ENCODE measurements at regions not wholly inside any gene's neighbourhood (a gene's known extent, or its start where the extent isn't known, plus 50 kb on each side); places are given as distances from the start of the nearest gene placed in this dataset.

DNA sequence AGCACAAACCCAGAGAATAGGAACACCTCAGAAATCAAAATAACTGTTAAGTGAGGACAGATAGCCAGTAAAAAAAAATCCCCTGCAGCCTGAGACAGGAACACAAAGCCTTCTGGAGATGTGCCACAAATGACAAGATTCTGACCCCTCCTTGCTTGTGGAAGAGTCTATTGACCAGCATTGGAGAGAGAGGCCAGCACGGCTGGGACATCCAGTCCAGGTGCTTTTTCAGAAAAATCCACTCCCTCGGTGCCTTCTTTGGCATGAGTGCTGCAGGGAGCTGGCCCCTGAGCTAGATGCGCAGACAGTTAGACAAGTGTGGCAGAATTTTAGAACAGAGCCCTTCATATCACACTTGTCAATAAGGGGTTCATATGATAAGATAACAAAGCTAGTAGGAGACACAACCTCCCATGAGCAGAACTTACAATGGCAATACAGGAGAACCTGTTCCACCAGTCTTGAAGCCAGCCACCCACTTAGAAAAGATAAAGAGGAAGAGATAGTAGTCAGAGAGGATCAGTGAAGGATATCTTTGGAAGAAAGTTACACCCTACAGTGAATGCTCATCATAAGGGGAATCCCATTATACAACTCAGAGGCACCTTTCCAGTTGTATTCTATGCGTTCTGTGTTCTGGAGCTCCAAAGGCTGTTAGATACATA, 298.4 kb downstream of the TLE1 start:
- DNase-seq (ENCODE audit: low spot score): no peak

DNA sequence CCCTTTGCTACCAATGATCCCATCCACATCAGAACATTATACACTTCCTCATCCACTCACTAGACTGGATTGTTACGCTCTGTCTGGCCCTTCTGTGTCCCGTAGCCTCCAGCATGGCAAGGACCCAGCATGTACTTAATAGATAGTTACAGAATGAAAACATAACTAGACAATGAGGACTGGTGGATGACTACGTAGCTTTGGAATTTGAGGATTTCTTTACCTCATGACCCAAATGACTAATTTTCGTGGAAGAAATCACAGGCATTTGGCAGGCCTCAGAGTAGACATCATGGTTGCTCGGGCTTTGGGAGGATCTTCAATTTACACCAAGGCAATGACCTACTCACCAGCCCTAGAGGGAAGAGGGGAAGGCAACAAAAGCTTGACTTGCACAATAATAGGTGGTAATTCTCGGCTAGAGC, 299.8 kb downstream of the TLE1 start:
- DNase-seq (ENCODE audit: low spot score): no peak

DNA sequence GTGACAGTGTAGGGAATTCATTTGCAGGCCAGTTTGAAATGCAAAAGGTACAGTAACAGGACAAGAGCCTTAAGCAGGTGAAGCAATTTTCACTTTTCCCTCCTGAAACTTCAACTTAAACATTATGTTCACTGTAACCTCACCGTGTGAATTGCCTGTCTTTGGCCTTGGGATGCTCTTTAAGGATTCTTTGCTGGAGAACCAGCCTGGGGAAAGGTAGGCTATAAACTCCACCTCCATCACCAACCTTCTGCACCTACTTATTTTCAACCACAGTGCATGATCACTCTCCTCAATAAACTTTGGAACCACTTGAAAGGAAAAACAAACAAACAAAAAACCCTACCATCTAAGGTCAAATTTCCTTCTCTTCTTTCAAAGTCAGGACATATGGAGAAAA, 300.5 kb downstream of the TLE1 start:
- DNase-seq (ENCODE audit: low spot score): no peak

DNA sequence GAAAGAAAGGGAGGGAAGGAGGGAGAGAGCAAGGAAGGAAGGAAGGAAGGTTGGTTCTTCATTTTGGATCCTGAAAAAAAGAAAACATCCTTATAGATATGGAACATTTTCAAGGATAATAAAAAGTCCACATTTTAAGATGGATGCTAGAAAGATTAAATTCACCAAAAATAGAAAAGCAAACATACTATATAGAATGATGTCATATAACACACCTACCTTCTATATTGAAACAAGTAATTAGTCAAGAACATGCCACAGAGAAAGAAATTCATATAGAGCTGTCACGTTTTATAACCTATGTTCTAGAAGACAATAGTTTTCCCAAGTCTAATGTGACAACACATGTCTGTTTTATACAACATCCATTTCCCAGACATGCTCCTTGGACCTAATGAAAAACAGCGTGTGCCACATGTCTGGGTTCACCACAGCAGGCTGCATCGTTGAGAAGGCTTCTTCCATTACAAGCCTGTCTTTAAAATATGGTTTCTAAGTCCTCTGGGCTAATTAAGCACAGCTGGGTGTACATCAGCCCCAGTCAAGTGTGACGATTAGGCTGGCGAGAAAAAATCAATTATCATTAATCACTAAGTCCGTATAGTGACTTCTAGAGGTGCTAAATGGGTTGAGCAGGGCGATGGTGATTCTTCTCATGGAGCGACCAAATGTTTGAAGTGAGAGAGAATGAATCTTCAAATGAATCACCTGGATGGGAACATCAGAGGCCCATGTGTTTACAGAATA, 301.8 kb downstream of the TLE1 start:
- no peak for DNase-seq (ENCODE audit: low spot score)

DNA sequence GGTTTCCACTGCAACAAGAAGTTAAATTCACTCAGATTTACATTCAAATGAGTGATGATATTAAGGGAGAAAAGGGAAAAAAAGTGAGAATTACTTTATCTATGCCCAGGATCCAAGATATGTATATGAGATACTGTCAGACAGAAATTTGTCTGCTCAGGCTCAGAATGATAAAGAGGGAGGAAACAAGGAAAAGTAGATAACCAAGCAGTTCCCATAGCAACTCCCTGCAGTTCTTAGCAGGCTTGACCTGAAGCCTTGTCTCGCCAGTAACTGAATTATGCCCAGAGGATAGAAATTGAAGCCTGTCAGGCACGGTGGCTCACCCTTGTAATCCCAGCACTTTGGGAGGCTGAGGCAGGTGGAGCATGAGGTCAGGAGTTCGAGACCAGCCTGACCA, 304.4 kb downstream of the TLE1 start:
- DNase-seq (ENCODE audit: low spot score): no peak

DNA sequence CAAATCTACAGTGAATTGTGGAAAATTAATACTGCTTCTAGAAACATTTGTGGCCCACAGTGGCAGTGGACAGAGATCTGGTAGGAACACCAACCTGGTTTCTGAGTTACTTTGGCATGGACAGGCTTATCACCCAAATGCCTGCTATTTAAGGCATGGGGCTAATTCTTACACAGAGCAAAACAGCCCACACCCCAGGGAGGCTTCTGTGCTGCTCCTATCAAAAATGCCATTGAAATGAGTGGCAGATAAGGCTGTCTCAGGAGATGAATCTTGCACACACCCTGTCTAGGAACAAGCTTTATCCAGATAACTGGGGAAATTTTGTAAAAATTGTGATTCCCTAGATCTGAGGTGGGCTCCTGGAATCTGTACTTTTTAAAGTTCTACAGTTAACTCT, 307.1 kb downstream of the TLE1 start:
- DNase-seq (ENCODE audit: low spot score): no peak

DNA sequence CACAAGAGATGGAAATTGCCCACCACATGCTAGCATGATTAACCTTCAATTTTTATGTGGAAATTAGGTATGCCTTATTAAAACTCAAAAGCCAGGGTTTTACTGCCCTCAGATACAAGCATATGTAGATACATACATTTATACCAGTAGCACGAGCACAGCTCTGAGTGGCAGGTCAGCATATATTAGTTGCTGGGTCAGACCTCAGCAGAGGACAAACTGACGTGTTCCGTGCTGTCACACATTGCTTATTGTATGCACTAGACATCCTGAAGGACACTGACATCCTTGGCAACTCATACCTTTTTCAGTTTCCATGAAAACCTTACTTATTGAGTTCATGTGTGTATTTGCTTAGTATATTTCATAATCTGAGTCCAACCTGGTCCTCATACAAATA, 307.7 kb downstream of the TLE1 start:
- no peak for DNase-seq (ENCODE audit: low spot score)

DNA sequence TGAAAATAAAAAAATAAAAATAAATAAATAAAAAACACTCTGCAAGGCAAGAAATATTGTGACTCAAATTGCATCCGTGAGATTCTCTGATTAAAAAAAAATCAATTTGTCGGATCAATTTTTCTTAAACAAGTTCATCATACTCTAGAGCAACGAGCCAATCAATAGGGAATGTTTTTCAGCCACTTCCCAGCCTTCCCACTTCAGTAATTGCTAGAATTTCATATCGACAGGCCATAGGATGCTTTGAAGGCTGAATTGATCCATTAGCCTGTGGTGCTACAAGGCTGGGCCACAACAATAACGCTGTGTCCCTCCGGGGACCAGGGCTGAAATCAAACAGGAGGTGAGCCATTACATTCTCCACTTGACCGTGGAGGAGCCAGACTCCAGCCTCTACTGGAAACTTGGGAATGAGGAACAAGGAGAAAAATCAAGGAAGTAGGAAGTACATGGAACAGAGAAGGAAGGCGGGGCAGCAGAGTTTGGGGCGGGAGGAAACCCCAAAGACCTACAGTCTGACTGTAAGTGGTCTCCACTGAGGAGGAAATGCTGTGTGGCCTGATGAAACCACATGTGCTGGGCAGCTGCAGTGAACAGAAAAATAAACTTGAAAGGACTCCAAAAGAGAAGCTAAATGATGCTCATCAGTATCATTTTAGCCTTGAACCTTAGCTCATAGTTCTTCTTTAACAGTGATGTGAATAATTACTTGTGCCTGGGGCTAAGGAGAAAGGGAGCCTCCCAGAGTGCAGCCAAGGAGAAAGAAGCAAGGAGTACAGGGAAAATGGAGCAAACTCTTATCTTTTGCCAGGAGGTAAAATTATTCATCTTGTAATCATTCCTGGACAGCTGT, 308.6 kb downstream of the TLE1 start:
- DNase-seq (ENCODE audit: low spot score): no peak

DNA sequence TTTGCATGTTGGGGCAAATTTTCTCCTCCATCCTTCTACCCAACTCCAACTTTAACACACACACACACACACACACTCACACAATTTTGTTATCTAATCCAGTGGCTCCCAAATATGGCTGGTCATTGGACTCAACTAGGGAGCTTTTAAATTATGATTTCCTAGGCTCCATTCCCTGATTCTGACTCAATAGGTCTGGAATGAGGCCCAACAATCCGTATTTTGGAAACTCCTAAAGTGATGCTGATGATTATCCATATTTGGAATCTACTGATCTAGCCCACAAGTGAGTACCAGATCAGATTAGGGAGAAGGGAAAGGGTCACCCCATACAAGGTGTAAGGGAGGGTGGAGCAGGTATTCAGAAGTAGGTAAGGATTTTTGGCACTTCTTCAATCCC, 309.7 kb downstream of the TLE1 start:
- DNase-seq (ENCODE audit: low spot score): no peak

DNA sequence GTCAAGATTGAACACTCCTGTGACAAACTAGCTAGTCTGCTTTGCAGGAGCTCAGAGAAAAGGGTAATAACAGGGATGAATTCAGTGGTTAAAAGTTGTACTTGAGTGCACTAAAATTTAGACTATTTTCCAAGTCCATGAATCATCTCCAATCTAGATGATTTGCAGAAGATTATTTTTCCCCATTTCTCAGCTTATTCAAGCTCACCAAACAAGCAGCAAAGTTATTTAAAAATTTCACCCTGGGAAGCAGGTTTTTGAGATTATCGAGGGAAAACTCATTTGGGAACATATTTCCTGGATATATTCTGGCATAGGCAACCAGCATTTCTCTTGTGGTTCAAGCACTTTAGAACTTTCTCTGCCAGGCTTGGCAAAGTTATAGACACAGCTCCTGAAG, 311.4 kb downstream of the TLE1 start:
- no peak for DNase-seq (ENCODE audit: low spot score)

DNA sequence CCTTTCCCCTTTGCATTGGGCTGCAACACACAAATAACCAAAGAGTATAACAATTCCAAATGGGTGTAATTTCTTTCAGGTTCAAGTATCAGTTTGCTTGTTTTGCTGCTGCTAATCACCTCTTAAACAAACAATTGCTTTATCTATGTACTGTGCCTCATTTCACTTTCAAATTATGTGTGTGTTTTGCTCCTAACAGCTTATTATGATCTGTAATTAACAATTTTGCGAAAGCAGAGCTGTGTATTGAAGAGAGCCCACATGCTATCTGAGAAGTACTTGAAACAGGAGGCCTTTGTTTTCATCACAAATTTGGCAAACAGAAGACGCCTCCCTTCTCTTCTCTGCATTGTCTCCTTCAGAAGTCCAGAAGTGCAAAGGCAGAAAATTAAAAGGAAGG, 312.0 kb downstream of the TLE1 start:
- no peak for DNase-seq (ENCODE audit: low spot score)

DNA sequence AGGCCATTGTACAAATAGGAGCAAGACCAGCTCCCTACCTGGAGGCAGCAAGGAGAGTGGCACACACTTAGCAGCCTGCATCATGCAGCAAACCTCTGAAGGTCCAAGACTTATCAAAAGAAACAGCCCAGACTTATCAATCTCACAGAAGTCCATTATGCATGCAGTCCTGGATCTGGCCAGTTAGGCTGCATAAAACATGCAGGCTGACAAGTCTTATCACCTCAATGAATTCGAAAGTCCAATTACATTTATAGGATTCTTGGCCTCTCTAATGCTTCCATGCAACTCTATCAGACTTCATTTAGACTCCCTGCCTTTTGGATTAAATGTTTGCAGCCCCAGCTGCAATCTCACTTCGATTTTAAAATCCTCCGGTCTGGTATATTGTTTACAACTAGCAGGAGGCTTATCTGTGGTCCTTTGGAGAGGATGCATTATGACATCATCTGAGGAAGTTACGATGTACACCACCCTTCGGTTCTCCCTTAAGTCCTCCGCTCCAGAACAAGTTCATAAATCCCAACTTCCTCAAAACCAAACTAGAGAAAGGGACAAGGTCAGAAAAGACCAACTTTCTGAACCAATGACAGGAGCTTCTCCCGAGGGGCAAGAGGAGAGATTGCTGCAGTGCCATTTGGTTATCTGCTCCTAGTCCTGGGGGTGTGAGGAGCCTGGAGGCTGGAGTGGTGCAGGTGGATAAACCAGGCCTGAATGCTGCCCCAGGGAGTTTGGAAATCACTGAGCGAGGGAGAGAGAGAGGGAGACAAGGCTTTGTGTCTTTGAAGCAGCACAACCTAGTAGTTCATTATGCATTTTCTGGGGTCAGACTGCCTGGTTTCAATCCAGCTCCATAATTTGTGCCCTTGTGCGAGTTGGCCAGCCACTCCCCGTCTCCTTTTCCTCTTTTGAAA, 313.9 kb downstream of the TLE1 start:
- no peak for DNase-seq (ENCODE audit: low spot score)

DNA sequence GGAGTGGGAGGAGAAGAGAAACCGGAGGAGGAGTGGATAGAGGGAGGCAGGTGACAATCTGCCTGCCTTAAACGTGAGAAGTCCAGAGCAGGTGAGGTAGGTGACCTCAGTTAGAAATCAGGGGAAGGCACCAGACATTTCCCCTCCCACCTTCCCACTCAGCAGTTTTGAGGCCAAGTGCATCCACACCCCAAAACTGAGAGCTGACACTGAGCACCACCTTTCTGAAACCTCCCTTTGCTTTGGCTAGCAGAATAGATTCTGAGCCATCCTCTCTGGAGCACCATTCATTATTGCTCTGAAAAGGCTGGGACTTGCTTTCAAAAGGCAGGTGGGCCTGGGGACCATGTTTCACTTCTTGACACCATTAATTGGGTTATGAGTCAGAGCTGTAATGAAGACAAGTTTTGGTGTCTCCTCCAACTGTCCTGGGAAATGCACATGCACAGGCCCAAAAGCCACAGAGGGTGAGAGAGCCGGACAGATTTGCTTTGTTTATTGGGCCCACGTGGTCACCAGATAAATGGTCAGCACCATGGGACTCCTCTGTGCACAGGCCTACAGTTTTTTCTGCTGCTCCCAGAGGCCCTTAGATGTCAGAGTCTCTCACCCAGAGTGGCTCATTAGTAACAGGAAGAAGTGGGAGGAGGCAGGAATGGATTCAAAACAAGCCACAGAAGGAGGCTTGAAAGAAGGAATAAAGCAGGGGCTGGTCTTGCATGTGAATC, 314.7 kb downstream of the TLE1 start:
- no peak for DNase-seq (ENCODE audit: low spot score)

DNA sequence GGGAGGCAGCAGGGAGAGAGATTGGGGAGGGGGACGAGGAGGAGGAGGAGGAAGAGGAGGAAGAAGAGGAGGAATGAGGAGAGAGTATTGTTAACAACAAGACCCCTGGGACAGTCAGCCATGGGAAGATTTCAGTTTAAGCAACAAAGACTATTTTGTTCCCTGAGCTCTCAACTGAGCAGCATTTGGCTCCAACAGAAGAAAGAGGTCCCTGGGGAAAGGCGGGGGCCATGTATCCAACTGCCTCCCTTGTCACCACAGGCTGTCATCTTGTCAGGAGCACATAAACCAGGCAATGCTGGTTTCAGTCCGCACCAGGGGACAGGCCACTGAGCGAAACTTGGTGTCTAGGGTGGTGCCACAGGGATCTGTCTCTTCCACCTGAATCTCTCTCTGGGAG, 316.1 kb downstream of the TLE1 start:
- DNase-seq (ENCODE audit: low spot score): no peak

DNA sequence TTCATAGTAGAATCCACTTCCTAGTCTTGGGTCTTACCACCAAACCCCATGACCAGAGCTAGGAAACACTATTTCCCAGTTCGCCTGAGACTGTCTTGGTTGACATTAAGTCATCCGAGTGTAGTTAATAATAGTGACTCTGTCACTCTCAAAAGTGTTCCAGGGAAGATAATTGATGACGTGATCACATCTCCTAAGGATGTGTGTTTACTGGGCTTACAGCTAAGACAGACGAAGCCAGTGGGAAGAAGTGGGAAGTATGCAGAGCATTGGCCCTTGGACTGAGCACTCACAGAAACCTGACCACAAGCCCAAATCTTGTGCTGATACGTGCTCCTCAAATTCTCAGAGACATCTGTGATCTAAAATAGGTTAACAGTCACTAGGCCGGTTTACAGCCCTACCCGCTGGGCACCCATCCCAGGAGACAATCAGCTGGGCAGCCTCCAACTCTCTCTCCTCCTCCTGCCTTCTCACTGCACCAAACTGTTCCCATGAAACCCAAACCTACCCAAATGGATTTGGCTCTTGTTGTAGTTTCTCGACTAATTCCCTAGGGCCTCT, 316.6 kb downstream of the TLE1 start:
- no peak for DNase-seq (ENCODE audit: low spot score)

DNA sequence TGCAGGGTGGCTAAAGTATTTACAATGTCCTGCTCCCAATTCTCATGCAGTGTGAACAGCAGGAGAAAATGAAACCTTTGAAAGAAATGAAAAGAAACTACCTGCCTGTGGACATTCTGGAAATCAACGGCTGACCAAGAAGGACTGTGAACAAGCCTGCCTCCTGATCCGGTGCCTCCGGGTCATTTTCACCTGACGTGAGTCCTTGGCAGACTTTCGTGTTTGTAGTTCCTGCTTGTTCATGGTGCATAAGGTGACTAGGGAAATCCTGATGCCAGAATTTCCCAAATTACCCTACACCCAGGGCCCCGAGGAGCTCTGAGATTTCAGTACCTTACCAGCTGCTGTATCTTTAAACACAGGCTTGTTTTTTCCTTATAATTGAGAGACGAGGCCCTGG, 317.5 kb downstream of the TLE1 start:
- no peak for DNase-seq (ENCODE audit: low spot score)

DNA sequence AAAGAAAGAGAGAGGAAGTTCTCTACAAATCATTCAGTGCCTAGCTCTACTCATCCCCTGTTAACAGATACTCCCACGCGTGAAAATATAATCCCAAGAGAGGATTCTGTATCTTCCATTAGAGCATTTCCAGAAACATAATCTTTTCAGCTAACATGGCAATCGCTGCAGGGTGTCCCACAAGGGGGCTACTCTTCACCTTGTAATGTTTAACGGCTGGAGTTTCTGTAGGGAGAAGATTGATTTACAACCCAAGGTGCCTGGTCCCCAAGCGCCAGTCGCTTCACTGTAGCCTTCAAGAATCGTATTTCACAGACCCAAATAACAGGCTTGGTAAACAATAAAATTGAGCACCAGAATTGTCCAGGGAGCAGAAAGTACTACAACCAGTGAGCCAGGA, 318.7 kb downstream of the TLE1 start:
- no peak for DNase-seq (ENCODE audit: low spot score)

DNA sequence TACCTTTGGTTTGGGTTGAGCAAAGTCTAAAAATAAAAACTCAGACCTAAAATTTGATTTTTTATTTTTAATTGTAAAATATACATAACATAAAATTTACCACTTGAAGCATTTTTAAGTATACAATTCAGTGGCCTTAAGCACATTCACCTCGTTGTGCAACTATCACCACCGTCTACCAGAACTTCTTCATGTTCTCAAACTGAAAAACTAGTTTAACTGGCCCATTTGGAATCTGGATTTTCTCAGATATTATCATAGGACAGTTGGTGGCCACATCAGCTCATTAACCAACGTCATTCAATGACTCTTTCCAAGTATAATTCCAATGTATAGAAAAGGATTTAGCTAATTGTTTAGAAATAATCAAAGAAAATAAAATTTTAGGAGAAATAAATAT, 319.3 kb downstream of the TLE1 start:
- no peak for DNase-seq (ENCODE audit: low spot score)

DNA sequence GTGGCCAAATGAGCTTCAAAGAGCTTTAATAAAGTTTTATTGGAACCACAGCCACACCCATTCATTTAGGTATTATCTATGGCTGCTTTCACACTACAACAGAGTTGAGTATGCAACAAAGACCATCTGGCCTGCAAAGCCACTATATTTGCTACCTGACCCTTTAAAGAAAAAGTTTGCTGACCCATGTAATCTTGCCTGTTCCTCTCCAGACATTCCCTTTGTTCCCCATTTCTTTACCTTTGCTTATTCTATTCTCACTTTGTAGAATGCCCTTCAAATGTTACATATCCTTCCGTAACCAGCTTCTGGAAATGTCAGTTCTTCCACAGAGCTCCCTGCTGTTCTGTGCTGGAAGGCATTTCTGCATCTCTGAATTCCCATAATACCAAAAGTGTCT, 320.2 kb downstream of the TLE1 start:
- DNase-seq (ENCODE audit: low spot score): no peak

DNA sequence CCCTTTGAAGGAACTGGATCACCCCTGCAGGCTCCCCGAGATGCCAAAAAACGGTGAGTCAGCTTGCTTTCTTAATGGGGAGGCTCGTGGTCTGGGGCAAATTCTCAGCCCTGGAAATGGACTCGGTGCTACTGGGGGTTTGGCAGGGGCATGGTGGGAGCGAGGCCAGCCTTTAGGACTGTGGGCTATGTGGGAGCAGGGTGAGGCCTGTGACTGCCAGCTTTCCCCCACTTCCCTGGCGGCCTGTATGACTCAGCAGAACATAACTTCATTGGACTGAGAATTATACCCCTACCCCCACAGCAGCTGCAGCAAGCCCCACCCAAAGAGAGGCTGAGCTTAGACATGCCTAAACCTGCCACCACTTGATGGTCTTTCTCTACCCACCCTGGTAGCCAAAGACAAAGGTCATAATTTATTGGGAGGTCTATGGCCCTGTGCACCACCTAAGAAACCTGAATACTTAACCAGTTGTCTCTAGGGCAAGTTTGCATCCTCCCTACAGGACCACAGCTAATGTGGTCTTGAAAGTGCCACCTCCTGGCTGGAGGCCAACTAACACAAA, 325.3 kb downstream of the TLE1 start:
- DNase-seq (ENCODE audit: low spot score): no peak

DNA sequence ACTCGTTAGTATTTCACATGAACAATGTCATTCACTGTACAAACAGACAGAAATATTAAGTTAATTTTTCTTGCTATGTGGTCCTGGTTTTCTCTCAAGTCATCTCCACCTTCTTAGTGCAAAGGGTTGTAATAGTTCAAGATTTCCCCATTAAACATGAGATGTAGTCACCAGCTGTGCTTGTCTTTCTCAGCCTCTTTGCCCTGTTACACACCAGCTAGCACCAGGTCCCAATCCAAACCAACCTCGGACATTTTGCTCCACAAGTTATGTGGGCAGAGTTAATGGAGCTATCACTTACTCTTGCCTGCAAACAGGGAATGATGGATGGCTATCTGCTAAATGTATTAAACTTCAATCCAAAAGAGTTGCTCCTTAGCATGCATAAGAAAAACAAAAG, 328.1 kb downstream of the TLE1 start:
- DNase-seq (ENCODE audit: low spot score): no peak
